T-helper 2 cell treated with Interferon-gamma antibody and Interleukin-4, amounts not matched to agents 5 μg/mL and 100 μg/mL, for 36 hours (primary cell): ENCODE measurements at regions not wholly inside any gene's neighbourhood (a gene's known extent, or its start where the extent isn't known, plus 50 kb on each side); places are given as distances from the start of the nearest gene placed in this dataset.

Experiments used
- DNase-seq: peaks from one replicate; pipeline ENCODE4 v3.0.0; 2021; ENCODE audit warnings: low spot score
- H3K27ac Mint-ChIP-seq: one replicate; pipeline ENCODE4 v1.8.0; 2021; ENCODE audit warnings: mild to moderate bottlenecking, mixed read lengths
- H3K27me3 Mint-ChIP-seq: one replicate; pipeline ENCODE4 v1.8.0; 2021; ENCODE audit warnings: low read depth, mixed read lengths
- H3K36me3 Mint-ChIP-seq: one replicate; pipeline ENCODE4 v1.8.0; 2021; ENCODE audit warnings: low read depth, mixed read lengths
- H3K4me1 Mint-ChIP-seq: one replicate; pipeline ENCODE4 v1.8.0; 2021; ENCODE audit warnings: low read depth, mixed read lengths
- H3K4me3 Mint-ChIP-seq: one replicate; pipeline ENCODE4 v1.8.0; 2022; ENCODE audit warnings: mild to moderate bottlenecking, moderate library complexity, mixed read lengths
- H3K9me3 Mint-ChIP-seq: one replicate; pipeline ENCODE4 v1.8.0; 2021; ENCODE audit warnings: mixed read lengths

DNA sequence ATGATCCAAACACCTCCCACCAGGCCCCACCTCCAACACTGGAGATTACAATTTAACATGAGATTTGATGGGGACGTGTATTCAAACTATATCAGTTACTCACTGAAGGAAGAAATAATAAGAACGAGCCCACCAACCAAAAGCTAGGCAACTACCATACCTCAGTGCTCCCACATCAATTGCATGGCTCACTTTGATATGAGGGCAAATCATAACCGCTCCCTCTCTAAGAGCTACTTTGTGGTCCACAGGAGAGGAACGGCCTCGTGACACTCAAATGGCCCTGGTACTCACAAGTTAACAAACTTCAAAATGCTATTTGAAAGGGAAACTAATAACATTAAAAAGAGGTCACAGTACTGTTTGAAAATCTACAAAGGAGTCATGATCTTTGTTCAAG is 170.7 kb upstream of the SLC7A11 start:
- H3K4me3 Mint-ChIP-seq, result no peak overlapping the region
- H3K4me1 Mint-ChIP-seq, result no peaks in the 10 kb centered on the region
- H3K27ac Mint-ChIP-seq, result no peak overlapping the region
- no peaks in the 10 kb centered on the region for H3K9me3 Mint-ChIP-seq
- no peak for DNase-seq
- peaks cover 3% of the 10 kb centered on the region for H3K27me3 Mint-ChIP-seq
- no peaks in the 10 kb centered on the region for H3K36me3 Mint-ChIP-seq

DNA sequence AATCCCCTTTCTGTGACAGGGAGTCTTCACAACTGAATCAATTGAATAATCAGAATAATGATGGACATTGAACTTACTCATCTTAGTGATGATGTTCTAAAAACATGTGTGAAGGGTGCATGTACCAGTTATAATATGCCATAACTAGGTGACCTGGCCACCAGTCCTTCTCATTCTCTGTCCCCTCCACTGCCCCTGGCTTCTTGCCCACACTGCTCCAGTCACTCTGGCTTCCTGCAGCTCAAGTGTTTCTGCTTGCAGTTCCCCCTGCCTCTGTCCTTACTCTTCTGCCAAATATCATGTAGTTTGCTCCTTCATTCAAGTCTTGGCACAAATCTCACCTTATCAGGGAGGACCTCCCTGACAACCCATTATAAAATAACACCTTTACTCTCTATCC is 168.1 kb upstream of the SLC7A11 start:
- Mint-ChIP-seq H3K4me3 (no peak overlapping the region), H3K9me3 (no peaks in the 10 kb centered on the region), H3K36me3 (no peaks in the 10 kb centered on the region), H3K4me1 (no peaks in the 10 kb centered on the region), H3K27ac (no peak overlapping the region), H3K27me3 (peaks cover 3% of the 10 kb centered on the region)
- no peak for DNase-seq

DNA sequence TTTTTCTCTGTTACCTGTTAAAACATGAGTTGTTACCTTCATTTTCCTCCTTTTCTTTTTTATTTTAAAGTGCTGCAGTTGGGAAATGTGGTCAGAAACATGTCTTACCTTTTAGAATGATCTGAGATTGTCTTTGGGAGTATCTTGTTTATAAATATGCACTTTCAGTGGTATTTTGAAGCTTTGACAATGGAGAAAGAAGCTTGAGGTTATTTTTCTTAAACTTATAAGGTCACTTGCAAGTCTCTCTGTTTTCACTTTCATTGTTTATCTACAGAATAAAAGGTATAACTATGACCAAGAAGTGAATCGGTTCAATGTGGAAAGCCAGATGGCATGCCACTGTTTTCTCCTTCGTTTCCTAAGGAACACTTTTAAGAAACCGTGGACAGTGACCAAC is 167.5 kb upstream of the SLC7A11 start:
- Mint-ChIP-seq H3K27me3 (no peaks in the 10 kb centered on the region), H3K4me1 (no peaks in the 10 kb centered on the region), H3K27ac (no peak overlapping the region), H3K9me3 (no peaks in the 10 kb centered on the region), H3K4me3 (no peak overlapping the region), H3K36me3 (no peaks in the 10 kb centered on the region)
- DNase-seq, result no peak

DNA sequence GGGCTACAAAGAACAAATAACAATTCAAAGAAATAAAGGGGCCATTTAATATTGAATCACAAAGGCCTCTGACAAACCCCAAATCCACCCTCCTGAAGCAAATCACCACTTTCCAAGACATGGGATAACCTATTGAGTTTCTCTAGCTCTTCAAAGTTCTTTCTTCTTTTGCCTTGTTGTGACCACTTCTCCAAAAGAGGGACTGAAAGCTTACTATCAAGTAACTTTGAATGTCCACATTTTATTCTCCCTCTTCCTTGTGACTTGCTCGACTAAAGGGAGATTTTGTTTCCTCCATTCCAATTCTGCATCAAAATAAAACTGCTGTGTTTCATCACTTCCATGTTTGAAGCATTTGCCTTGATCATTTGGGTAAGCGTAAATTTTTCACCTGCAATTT is 166.6 kb upstream of the SLC7A11 start:
- Mint-ChIP-seq H3K27ac (no peak overlapping the region), H3K27me3 (no peaks in the 10 kb centered on the region), H3K36me3 (no peaks in the 10 kb centered on the region), H3K9me3 (no peaks in the 10 kb centered on the region), H3K4me1 (no peaks in the 10 kb centered on the region), H3K4me3 (no peak overlapping the region)
- DNase-seq, result no peak

DNA sequence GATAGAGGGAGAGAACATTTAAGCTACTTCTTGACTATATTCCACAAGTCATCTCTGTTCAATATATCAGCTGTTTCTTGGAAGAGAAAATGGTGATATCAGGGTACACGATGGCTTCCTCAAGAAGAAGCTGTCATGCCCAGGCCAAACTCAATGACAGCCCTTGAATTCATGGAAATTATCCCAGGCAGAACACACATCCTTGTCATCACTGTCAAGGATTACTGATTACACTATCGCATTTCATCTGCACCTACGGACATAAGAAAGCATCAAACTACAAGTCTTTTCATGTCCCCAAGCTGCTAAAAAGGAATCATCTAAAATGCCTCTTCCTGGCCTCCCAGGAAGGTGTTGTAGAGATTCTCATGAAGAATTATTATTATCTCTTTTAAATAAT is 165.2 kb upstream of the SLC7A11 start:
- Mint-ChIP-seq H3K36me3 (no peaks in the 10 kb centered on the region), H3K4me1 (no peaks in the 10 kb centered on the region), H3K27ac (no peak overlapping the region), H3K4me3 (no peak overlapping the region), H3K9me3 (no peaks in the 10 kb centered on the region), H3K27me3 (no peaks in the 10 kb centered on the region)
- DNase-seq, result no peak

DNA sequence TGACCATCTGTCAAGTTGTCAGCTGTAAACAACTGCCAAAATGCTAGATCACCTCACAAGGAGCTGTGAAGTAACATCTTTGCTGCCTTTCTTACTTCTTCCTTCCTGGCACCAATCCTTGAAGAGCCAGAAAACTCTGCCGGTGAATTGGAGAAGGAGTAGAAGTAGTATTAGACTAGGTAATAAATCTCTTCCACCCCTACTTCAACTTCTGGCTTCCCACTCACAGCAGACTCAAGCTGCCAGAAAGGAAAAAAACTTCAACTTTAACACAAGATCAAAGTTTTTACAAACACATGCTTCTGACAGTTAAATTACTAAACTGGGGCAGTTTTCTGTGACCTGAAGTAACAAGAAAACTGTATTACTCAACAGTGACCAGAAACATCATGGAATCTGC is 164.7 kb upstream of the SLC7A11 start:
- Mint-ChIP-seq H3K9me3 (no peaks in the 10 kb centered on the region), H3K27ac (no peak overlapping the region), H3K4me3 (no peak overlapping the region), H3K4me1 (no peaks in the 10 kb centered on the region), H3K36me3 (no peaks in the 10 kb centered on the region), H3K27me3 (no peaks in the 10 kb centered on the region)
- DNase-seq, result no peak

DNA sequence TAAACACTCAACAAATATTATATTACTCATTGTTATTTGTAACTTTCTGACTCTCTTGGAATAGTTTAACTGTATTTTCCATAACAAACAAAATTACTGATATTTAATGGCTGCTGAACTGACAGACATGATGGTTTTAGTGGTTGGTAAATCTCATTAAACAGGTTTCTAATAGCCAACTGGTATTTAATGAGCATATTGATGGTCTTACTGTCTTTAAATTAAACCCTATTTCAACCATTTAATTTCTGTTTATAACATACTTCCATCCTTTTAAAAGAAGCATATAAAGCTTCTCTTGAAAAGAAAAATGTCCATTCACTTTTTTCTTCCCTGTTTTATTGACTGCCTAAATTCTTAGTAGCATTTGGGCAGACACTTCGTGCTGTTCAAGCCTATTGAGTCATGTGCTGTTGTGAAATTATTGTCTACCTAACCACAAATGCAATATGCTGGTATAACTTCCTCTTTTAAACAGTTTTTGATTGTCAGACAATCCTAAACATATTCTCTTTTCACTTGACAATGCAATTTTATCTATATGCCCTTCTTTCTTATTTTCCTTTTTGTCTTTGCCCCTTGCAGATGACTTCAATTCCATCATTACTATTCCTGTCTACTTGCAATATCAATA is 163.9 kb upstream of the SLC7A11 start:
- DNase-seq, result no peak
- Mint-ChIP-seq H3K27me3 (no peaks in the 10 kb centered on the region), H3K9me3 (no peaks in the 10 kb centered on the region), H3K36me3 (no peaks in the 10 kb centered on the region), H3K4me1 (no peaks in the 10 kb centered on the region), H3K27ac (no peak overlapping the region), H3K4me3 (no peak overlapping the region)

DNA sequence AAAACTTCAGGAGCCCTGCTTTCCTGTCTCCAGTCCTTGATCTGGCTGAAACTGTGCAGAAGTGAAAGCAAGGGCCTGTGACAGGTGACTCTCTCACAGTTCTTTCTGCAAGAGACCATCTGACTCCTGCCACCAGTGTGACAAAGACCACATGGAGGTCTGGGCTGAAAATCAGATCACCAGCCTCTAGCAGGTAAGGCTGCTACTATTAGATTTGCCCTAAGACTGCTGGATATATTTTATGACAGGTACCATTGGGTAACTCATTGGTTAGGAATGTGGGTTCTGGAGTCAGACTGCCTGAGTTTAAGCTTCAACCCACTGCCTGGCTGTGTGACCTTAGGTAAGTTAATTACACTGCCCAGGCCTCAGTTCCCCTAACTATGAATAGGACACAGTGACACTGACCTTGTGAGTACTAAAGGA is 163.3 kb upstream of the SLC7A11 start:
- Mint-ChIP-seq H3K27me3 (no peaks in the 10 kb centered on the region), H3K36me3 (no peaks in the 10 kb centered on the region), H3K4me3 (no peak overlapping the region), H3K9me3 (no peaks in the 10 kb centered on the region), H3K4me1 (no peaks in the 10 kb centered on the region), H3K27ac (no peak overlapping the region)
- no peak for DNase-seq

DNA sequence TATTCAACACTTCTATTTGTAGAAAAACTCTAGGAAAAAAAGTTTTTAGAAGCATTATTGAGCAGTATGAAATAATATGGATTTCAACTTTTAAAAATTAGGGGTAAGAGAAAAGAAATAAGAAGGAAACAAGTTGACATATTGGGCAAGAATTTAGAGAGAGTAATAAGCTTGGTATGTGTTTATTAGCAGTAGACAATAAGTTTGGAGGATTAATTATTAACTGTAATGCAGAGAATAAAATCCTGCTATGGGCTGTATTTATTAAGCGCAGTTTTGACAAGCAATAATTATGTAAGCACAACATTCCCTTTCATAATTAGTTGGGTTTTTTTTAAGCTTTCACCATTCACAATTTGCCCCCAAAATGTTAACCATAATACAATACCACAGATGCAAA is 162.7 kb upstream of the SLC7A11 start:
- H3K9me3 Mint-ChIP-seq, result no peaks in the 10 kb centered on the region
- no peak for DNase-seq
- no peaks in the 10 kb centered on the region for H3K4me1 Mint-ChIP-seq
- H3K27ac Mint-ChIP-seq, result no peak overlapping the region
- H3K27me3 Mint-ChIP-seq, result no peaks in the 10 kb centered on the region
- H3K4me3 Mint-ChIP-seq, result no peak overlapping the region
- H3K36me3 Mint-ChIP-seq, result no peaks in the 10 kb centered on the region

DNA sequence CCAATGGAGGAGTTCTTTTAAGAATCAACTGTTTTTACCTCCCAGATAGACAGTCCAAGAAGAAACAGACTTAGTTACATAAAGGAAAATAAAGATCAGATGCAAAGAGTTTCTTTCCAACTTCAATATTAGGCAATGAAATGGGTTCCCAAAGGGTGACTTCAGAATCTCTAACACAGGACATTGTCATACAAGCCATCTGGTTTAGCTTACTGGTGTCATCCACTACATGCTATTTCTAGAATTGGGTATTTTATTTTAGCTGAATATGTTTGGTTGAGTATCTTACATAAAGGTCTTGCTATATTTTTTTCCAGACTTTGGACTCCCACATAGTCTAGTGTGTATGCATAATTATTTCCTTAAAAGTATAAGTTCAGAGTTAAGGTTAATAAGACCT is 162.1 kb upstream of the SLC7A11 start:
- H3K27me3 Mint-ChIP-seq, result no peaks in the 10 kb centered on the region
- H3K4me1 Mint-ChIP-seq, result no peaks in the 10 kb centered on the region

DNA sequence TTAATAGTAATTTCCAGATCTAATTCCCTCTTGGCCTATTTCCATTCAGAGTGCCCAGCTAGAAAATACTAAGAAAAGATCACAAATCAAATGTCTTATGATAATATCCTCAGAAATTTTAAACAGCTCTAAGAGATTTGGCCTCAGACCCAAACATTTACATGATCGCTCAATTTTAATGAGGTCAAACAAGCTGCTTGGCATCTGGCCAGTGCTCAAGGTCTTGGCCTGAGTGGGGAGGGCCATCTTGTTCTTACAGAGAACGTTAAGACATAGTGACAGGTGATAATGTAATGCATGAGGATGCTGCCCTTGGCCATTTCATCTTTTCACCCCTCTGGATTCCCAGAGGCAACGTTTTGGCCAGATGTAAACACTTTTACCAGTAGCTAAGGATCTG is 159.2 kb upstream of the SLC7A11 start:
- Mint-ChIP-seq H3K4me3 (no peak overlapping the region), H3K27ac (no peak overlapping the region), H3K27me3 (no peaks in the 10 kb centered on the region), H3K4me1 (no peaks in the 10 kb centered on the region), H3K9me3 (no peaks in the 10 kb centered on the region), H3K36me3 (no peaks in the 10 kb centered on the region)
- no peak for DNase-seq

More for the DNA sequence above, 162.1 kb upstream of the SLC7A11 start:
- Mint-ChIP-seq H3K9me3 (no peaks in the 10 kb centered on the region), H3K36me3 (no peaks in the 10 kb centered on the region), H3K27ac (no peak overlapping the region), H3K4me3 (no peak overlapping the region)
- DNase-seq, result no peak

DNA sequence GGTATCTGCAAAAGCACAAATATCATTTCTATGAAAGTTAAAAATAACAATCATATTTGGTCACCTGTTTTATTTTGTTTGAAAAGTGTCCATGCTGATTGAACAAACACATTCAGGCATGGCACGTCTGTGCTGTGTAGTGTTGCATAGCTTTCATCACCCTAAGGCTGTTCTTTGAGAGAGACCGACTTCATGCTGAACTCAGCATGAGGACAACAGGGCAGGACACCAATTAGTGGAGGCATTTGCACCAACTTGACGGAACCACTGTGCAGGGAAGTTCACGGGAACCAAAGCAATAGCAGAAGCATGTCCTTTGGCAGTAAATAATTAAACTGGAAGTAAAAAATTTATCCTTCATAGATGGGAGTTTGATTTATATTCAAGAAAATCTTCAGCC is 158.4 kb upstream of the SLC7A11 start:
- no peaks in the 10 kb centered on the region for H3K9me3 Mint-ChIP-seq
- no peaks in the 10 kb centered on the region for H3K36me3 Mint-ChIP-seq
- no peaks in the 10 kb centered on the region for H3K27me3 Mint-ChIP-seq
- H3K27ac Mint-ChIP-seq, result no peak overlapping the region
- no peak overlapping the region for H3K4me3 Mint-ChIP-seq
- no peak for DNase-seq
- no peaks in the 10 kb centered on the region for H3K4me1 Mint-ChIP-seq

DNA sequence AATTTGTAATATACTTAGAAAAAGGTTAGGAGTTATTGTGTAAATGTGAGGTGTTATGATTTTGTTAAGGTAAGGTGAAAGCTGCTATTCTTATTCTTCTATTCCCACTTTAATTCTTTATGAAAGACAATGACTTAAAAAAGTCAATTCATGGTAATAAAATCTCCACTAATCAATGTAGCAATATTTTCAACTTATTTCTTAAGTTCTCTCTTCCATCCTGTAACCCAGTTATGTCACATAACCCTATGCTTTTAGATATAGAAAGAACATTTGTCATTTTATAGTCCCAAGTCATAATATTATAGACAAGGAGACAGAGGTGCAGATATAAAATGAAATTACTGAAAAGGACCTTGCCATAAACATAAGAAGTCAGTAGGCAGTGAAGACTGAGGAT is 157.9 kb upstream of the SLC7A11 start:
- H3K27me3 Mint-ChIP-seq, result no peaks in the 10 kb centered on the region
- no peak overlapping the region for H3K4me3 Mint-ChIP-seq
- H3K9me3 Mint-ChIP-seq, result no peaks in the 10 kb centered on the region
- H3K4me1 Mint-ChIP-seq, result no peaks in the 10 kb centered on the region
- no peak for DNase-seq
- H3K36me3 Mint-ChIP-seq, result no peaks in the 10 kb centered on the region
- H3K27ac Mint-ChIP-seq, result no peak overlapping the region

DNA sequence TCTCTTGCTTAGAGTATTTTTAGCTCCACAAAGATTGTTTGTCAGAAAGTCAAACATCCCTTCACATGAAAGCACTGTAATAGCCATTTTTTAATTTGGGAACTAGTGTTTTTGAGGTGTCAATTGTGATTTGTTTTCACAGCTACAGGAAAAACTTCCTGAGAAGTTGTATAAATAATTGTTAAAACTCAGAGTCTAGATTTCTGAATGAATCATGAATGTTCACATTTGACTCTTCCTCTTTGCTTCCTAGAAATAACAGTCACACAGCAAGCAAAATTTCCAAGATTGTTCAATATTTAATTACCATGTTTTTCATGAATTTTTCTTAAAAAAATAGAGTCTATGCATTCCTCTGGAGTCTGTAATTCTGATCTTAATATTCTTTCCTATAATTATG is 156.9 kb upstream of the SLC7A11 start:
- DNase-seq, result no peak
- H3K4me1 Mint-ChIP-seq, result no peaks in the 10 kb centered on the region
- no peak overlapping the region for H3K27ac Mint-ChIP-seq
- H3K9me3 Mint-ChIP-seq, result no peaks in the 10 kb centered on the region
- H3K36me3 Mint-ChIP-seq, result no peaks in the 10 kb centered on the region
- H3K4me3 Mint-ChIP-seq, result no peak overlapping the region
- H3K27me3 Mint-ChIP-seq, result no peaks in the 10 kb centered on the region

DNA sequence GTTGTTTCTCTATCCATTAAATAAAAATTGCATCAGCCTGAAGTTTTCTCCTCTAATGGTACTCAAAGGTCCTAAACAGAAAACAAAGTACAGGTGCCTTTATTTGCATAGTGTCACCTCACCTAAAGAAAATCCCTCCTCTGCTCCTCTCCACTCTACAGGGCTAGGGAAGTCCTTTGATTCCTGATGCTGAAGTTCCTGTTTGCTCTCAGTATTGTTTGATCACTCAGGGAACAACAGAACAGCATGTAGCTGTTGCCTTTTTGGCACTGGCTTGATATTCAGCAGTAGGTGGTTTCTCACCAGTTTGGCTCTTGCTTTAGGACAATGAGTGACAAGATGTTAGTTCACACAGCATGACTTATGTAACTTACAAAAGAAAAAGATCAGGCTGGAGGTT is 156.2 kb upstream of the SLC7A11 start:
- no peaks in the 10 kb centered on the region for H3K36me3 Mint-ChIP-seq
- no peak overlapping the region for H3K27ac Mint-ChIP-seq
- no peaks in the 10 kb centered on the region for H3K9me3 Mint-ChIP-seq
- H3K27me3 Mint-ChIP-seq, result no peaks in the 10 kb centered on the region
- DNase-seq, result no peak
- no peaks in the 10 kb centered on the region for H3K4me1 Mint-ChIP-seq
- no peak overlapping the region for H3K4me3 Mint-ChIP-seq
